ENCODE measurements at regions not wholly inside any gene's neighbourhood (a gene's known extent, or its start where the extent isn't known, plus 50 kb on each side); places are given as distances from the start of the nearest gene placed in this dataset.

GRCh38 chr13:84294576-84294975 lies 412.3 kb upstream of the SLITRK1 start:
- Mint-ChIP-seq H3K4me3 (no peak overlapping the region), H3K27me3 (no peaks in the 10 kb centered on the region), H3K4me1 (no peaks in the 10 kb centered on the region), H3K9me3 (peaks cover 3% of the 10 kb centered on the region), H3K36me3 (ENCODE audit: low read depth) (no peaks in the 10 kb centered on the region), H3K27ac (no peak overlapping the region)
- DNase-seq (no peak), ATAC-seq (no peak)

- H3K4me3 Mint-ChIP-seq: no peak overlapping the region
- no peaks in the 10 kb centered on the region for H3K27me3 Mint-ChIP-seq
- H3K4me1 Mint-ChIP-seq: no peaks in the 10 kb centered on the region
- H3K9me3 Mint-ChIP-seq: no peaks in the 10 kb centered on the region
- DNase-seq (no peak), ATAC-seq (no peak)
- H3K27ac Mint-ChIP-seq: no peak overlapping the region
- H3K36me3 Mint-ChIP-seq (ENCODE audit: low read depth): no peaks in the 10 kb centered on the region
Measured at GRCh38 chr13:84290386-84290785, 408.1 kb upstream of the SLITRK1 start.

- no peaks in the 10 kb centered on the region for H3K36me3 Mint-ChIP-seq (ENCODE audit: low read depth)
- no peak overlapping the region for H3K4me3 Mint-ChIP-seq
- H3K27ac Mint-ChIP-seq: no peak overlapping the region
- H3K27me3 Mint-ChIP-seq: no peaks in the 10 kb centered on the region
- ATAC-seq: no peak
- H3K4me1 Mint-ChIP-seq: no peaks in the 10 kb centered on the region
- DNase-seq: no peak
- H3K9me3 Mint-ChIP-seq: no peaks in the 10 kb centered on the region
Measured at GRCh38 chr13:84279166-84279565, 396.9 kb upstream of the SLITRK1 start.

DNA sequence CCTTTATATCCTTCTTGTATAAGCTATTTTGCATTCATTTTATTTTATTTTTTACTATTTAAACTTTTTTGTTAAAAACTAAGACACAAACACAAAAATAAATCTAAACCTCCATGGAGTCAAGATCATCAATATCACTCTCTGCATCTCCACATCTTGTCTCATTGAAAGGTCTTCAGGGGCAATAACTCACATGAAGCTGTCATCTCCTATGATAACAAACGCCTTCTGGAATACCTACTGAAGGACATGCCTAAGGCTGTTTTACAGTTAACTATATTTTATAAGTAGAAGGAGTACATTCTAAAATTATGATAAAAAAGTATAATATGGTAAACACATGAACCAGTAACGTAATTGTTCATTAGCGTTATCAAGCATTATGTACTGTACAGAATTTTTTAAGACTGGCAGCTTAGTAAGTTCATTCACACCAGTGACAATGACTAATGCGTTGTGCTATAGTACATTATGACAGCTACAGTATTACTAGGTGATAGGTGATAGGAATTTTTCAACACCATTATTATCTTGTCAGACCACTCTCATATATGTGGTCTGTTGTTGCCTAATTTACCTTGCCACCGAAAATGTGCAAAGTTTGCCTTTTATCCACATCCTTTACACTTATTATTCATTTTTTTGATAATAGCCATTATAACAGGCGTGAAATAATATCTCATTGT lies 390.7 kb upstream of the SLITRK1 start:
- ATAC-seq: no peak
- no peaks in the 10 kb centered on the region for H3K4me1 Mint-ChIP-seq
- no peaks in the 10 kb centered on the region for H3K36me3 Mint-ChIP-seq (ENCODE audit: low read depth)
- no peaks in the 10 kb centered on the region for H3K9me3 Mint-ChIP-seq
- no peaks in the 10 kb centered on the region for H3K27me3 Mint-ChIP-seq
- no peak overlapping the region for H3K27ac Mint-ChIP-seq
- H3K4me3 Mint-ChIP-seq: no peak overlapping the region
- DNase-seq: no peak

GRCh38 chr13:84265257-84265764 lies 383.0 kb upstream of the SLITRK1 start:
- no peak overlapping the region for H3K27ac Mint-ChIP-seq
- no peak for ATAC-seq
- H3K36me3 Mint-ChIP-seq (ENCODE audit: low read depth): no peaks in the 10 kb centered on the region
- no peaks in the 10 kb centered on the region for H3K4me1 Mint-ChIP-seq
- no peaks in the 10 kb centered on the region for H3K9me3 Mint-ChIP-seq
- no peaks in the 10 kb centered on the region for H3K27me3 Mint-ChIP-seq
- DNase-seq: no peak
- H3K4me3 Mint-ChIP-seq: no peak overlapping the region

- H3K36me3 Mint-ChIP-seq (ENCODE audit: low read depth): no peaks in the 10 kb centered on the region
- ATAC-seq (no peak), DNase-seq (no peak)
- no peak overlapping the region for H3K27ac Mint-ChIP-seq
- no peak overlapping the region for H3K4me3 Mint-ChIP-seq
- H3K4me1 Mint-ChIP-seq: no peaks in the 10 kb centered on the region
- no peaks in the 10 kb centered on the region for H3K27me3 Mint-ChIP-seq
- no peaks in the 10 kb centered on the region for H3K9me3 Mint-ChIP-seq
Measured at GRCh38 chr13:84263354-84264069, 381.2 kb upstream of the SLITRK1 start.

DNA sequence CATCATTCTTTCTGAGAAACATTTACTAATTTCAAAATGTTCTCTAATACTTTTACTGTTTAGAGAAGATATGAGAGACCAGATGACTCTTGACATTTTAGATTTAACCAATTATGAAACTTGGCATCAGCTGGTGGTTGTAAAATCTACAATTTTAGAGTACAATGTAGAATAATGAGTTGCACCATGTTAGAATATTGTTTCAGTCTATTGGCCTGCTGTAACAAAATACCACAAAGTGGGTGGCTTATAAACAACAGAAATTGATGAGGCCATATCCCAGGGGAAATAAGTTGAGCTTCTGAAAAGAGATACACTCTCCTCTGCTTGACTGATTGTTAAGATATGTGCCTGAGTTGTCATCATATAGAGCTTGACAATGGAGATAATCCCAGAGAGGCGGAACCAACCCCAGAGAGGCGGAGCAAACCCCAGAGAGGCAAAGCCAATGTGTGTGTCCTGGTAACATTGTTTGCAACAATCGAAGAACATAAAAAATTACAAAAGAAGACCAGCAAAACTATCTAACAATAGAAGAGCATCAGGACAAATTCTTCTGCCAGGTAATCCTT lies 373.0 kb upstream of the SLITRK1 start:
- Mint-ChIP-seq H3K27me3 (no peaks in the 10 kb centered on the region), H3K4me1 (no peaks in the 10 kb centered on the region), H3K9me3 (peaks cover 17% of the 10 kb centered on the region)

GRCh38 chr13:84249463-84249862 lies 367.2 kb upstream of the SLITRK1 start:
- Mint-ChIP-seq H3K36me3 (ENCODE audit: low read depth) (no peaks in the 10 kb centered on the region), H3K9me3 (peaks cover 17% of the 10 kb centered on the region), H3K4me1 (no peaks in the 10 kb centered on the region), H3K4me3 (no peak overlapping the region), H3K27me3 (no peaks in the 10 kb centered on the region), H3K27ac (no peak overlapping the region)
- DNase-seq: no peak
- no peak for ATAC-seq

More for the DNA sequence above, 373.0 kb upstream of the SLITRK1 start:
- Mint-ChIP-seq H3K36me3 (ENCODE audit: low read depth) (no peaks in the 10 kb centered on the region), H3K27ac (no peak overlapping the region), H3K4me3 (no peak overlapping the region)
- ATAC-seq (no peak), DNase-seq (no peak)

- Mint-ChIP-seq H3K27me3 (no peaks in the 10 kb centered on the region), H3K36me3 (ENCODE audit: low read depth) (no peaks in the 10 kb centered on the region), H3K27ac (no peak overlapping the region), H3K4me3 (no peak overlapping the region), H3K4me1 (no peaks in the 10 kb centered on the region), H3K9me3 (no peaks in the 10 kb centered on the region)
- no peak for DNase-seq
- ATAC-seq: no peak
Measured at GRCh38 chr13:84243340-84243739, 361.1 kb upstream of the SLITRK1 start.

- Mint-ChIP-seq H3K36me3 (ENCODE audit: low read depth) (no peaks in the 10 kb centered on the region), H3K4me3 (no peak overlapping the region), H3K4me1 (no peaks in the 10 kb centered on the region), H3K27ac (no peak overlapping the region), H3K9me3 (no peaks in the 10 kb centered on the region), H3K27me3 (no peaks in the 10 kb centered on the region)
- no peak for DNase-seq
- no peak for ATAC-seq
Measured at GRCh38 chr13:84239032-84239431, 356.8 kb upstream of the SLITRK1 start.

GRCh38 chr13:84238381-84238780 lies 356.1 kb upstream of the SLITRK1 start:
- no peaks in the 10 kb centered on the region for H3K27me3 Mint-ChIP-seq
- ATAC-seq: no peak
- H3K36me3 Mint-ChIP-seq (ENCODE audit: low read depth): no peaks in the 10 kb centered on the region
- no peaks in the 10 kb centered on the region for H3K4me1 Mint-ChIP-seq
- H3K4me3 Mint-ChIP-seq: no peak overlapping the region
- no peaks in the 10 kb centered on the region for H3K9me3 Mint-ChIP-seq
- no peak overlapping the region for H3K27ac Mint-ChIP-seq
- no peak for DNase-seq

DNA sequence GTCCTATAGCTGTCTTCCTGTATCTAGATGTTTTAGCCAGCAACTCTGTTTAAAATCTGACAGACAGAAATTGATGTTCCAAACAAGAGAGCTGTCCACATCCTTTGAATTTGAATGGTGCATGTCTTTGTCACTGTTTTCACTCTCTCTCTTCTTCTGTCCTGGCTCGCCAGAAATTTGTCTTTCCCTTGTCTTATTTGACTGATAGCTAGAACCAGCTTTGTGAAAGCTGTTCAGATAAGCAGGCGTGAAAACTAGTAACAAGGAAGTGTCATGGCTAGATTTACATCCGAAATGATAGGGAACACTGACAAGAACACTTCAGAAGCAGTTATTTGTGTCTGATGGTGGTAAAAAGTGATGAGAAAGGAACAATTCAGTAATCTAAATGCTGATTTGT lies 354.9 kb upstream of the SLITRK1 start:
- ATAC-seq (no peak), DNase-seq (no peak)
- H3K4me1 Mint-ChIP-seq: no peaks in the 10 kb centered on the region
- H3K27me3 Mint-ChIP-seq: no peaks in the 10 kb centered on the region
- H3K9me3 Mint-ChIP-seq: no peaks in the 10 kb centered on the region
- no peak overlapping the region for H3K27ac Mint-ChIP-seq
- H3K4me3 Mint-ChIP-seq: no peak overlapping the region
- H3K36me3 Mint-ChIP-seq (ENCODE audit: low read depth): no peaks in the 10 kb centered on the region

DNA sequence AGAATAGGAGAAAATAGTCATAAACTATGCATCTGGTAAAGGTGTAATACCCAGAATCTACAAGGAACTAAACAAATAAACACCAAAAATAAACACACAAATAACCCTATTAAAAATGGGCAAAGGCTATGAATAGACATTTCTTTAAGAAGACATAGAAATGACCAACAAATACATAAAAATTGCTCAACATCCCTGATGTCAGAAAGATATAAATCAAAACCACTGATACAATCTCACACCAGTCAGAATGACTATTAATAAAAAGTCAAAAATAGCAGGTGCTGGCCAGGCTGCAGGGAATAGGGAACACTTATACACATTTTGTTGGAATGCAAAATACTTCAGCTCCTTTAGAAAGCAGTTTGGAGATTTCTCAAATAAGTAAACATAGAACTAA lies 352.1 kb upstream of the SLITRK1 start:
- H3K4me1 Mint-ChIP-seq: no peaks in the 10 kb centered on the region
- no peaks in the 10 kb centered on the region for H3K27me3 Mint-ChIP-seq
- H3K27ac Mint-ChIP-seq: no peak overlapping the region
- DNase-seq (no peak), ATAC-seq (no peak)
- no peaks in the 10 kb centered on the region for H3K36me3 Mint-ChIP-seq (ENCODE audit: low read depth)
- H3K9me3 Mint-ChIP-seq: no peaks in the 10 kb centered on the region
- H3K4me3 Mint-ChIP-seq: no peak overlapping the region

DNA sequence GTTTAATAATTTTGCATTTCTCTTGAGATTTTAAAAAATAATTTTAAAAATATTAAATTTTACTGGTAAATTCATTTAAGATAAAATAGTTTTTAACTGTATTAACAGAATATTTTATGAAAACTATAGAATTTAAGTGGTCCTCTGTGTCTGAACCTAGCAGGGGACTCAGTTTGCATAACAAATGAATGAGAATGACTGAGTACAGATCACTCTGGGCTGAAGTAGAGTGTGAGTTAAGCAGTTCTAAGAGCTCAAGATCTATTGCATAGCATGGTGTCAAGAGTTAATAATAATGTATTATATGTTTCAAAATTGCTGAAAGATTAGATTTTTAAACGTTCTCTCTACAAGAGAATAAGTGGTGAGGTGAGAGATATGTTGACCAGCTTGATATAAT lies 348.3 kb upstream of the SLITRK1 start:
- H3K27ac Mint-ChIP-seq: no peak overlapping the region
- no peaks in the 10 kb centered on the region for H3K27me3 Mint-ChIP-seq
- H3K4me3 Mint-ChIP-seq: no peak overlapping the region
- DNase-seq: no peak
- no peaks in the 10 kb centered on the region for H3K4me1 Mint-ChIP-seq
- no peak for ATAC-seq
- H3K36me3 Mint-ChIP-seq (ENCODE audit: low read depth): no peaks in the 10 kb centered on the region
- H3K9me3 Mint-ChIP-seq: peaks cover 4% of the 10 kb centered on the region

GRCh38 chr13:84211048-84211447 lies 328.8 kb upstream of the SLITRK1 start:
- DNase-seq (no peak), ATAC-seq (no peak)
- H3K27ac Mint-ChIP-seq: no peak overlapping the region
- no peaks in the 10 kb centered on the region for H3K4me1 Mint-ChIP-seq
- no peaks in the 10 kb centered on the region for H3K27me3 Mint-ChIP-seq
- peaks cover 3% of the 10 kb centered on the region for H3K9me3 Mint-ChIP-seq
- H3K4me3 Mint-ChIP-seq: no peak overlapping the region
- H3K36me3 Mint-ChIP-seq (ENCODE audit: low read depth): no peaks in the 10 kb centered on the region
